ENCODE measurements at regions not wholly inside any gene's neighbourhood (a gene's known extent, or its start where the extent isn't known, plus 50 kb on each side); places are given as distances from the start of the nearest gene placed in this dataset.

- dilution Hi-C loops (cut with MboI; ENCODE audit: extremely low pct_ligation_motif_present, low sequenced_read_pairs) = no loop called here
- H3K9ac ChIP-seq (ENCODE audit: control insufficient read depth, extremely low read depth, insufficient read depth, low read length) = no peak overlapping the region
- no peaks in the 10 kb centered on the region for H3K9me3 ChIP-seq (ENCODE audit: control insufficient read depth, low read depth, low read length)
- no peak overlapping the region for H3K4me3 ChIP-seq (ENCODE audit: control insufficient read depth in 2 of 3, extremely low read depth in 1 of 3, insufficient read depth in 2 of 3, low read depth in 1 of 3, low read length in 3 of 3)
- H2AFZ ChIP-seq (ENCODE audit: control insufficient read depth, low read length) = no peak overlapping the region
- no peaks in the 10 kb centered on the region for H3K9me1 ChIP-seq (ENCODE audit: control insufficient read depth, extremely low read depth, insufficient read depth, low read length)
- DNase-seq (ENCODE audit: low read depth, low spot score) (no peak), FAIRE-seq (no peak)
- H4K20me1 ChIP-seq (ENCODE audit: control insufficient read depth, extremely low read depth, insufficient read depth, low read length) = no peaks in the 10 kb centered on the region
- no peaks in the 10 kb centered on the region for H3K27me3 ChIP-seq (ENCODE audit: control insufficient read depth, extremely low read depth, insufficient read depth, low read length)
- no peak overlapping the region for H3K27ac ChIP-seq (ENCODE audit: control insufficient read depth, insufficient read depth, low read length)
- H3K4me1 ChIP-seq (ENCODE audit: control insufficient read depth, extremely low read depth, insufficient read depth, low read length) = no peaks in the 10 kb centered on the region
- TF ChIP-seq EZH2 (IDR thresholded peaks at IDR 0.05; ENCODE audit: low read length) (no peak), CTCF (optimal IDR thresholded peaks at IDR 0.05 in 1 of 3, IDR thresholded peaks at IDR 0.05 in 1 of 3, conservative IDR thresholded peaks at IDR 0.05 in 1 of 3; ENCODE audit: extremely low read depth in 1 of 3, insufficient read depth in 2 of 3, low read length in 3 of 3) (no peak)
- no peaks in the 10 kb centered on the region for H3K36me3 ChIP-seq (ENCODE audit: control insufficient read depth in 2 of 2, extremely low read depth in 1 of 2, insufficient read depth in 2 of 2, low read length in 2 of 2)
- no peaks in the 10 kb centered on the region for H3K79me2 ChIP-seq (ENCODE audit: control insufficient read depth, insufficient read depth, low read length)
- H3K4me2 ChIP-seq (ENCODE audit: control insufficient read depth, extremely low read depth, insufficient read depth, low read depth, low read length) = no peak overlapping the region
Measured at GRCh38 chr4:129916991-129917390, 821.0 kb downstream of the C4orf33 start.

GRCh38 chr4:129917651-129918050 lies 821.7 kb downstream of the C4orf33 start:
- H3K27ac ChIP-seq (ENCODE audit: control insufficient read depth, insufficient read depth, low read length) = no peak overlapping the region
- TF ChIP-seq CTCF (optimal IDR thresholded peaks at IDR 0.05 in 1 of 3, IDR thresholded peaks at IDR 0.05 in 1 of 3, conservative IDR thresholded peaks at IDR 0.05 in 1 of 3; ENCODE audit: extremely low read depth in 1 of 3, insufficient read depth in 2 of 3, low read length in 3 of 3) (no peak), EZH2 (IDR thresholded peaks at IDR 0.05; ENCODE audit: low read length) (no peak)
- dilution Hi-C loops (cut with MboI; ENCODE audit: extremely low pct_ligation_motif_present, low sequenced_read_pairs) = no loop called here

More at GRCh38 chr4:129917651-129918050, 821.7 kb downstream of the C4orf33 start:
- Histone ChIP-seq H3K4me2 (ENCODE audit: control insufficient read depth, extremely low read depth, insufficient read depth, low read depth, low read length) (no peak overlapping the region), H3K9me1 (ENCODE audit: control insufficient read depth, extremely low read depth, insufficient read depth, low read length) (no peaks in the 10 kb centered on the region), H3K4me3 (ENCODE audit: control insufficient read depth in 2 of 3, extremely low read depth in 1 of 3, insufficient read depth in 2 of 3, low read depth in 1 of 3, low read length in 3 of 3) (no peak overlapping the region), H3K4me1 (ENCODE audit: control insufficient read depth, extremely low read depth, insufficient read depth, low read length) (no peaks in the 10 kb centered on the region), H3K27me3 (ENCODE audit: control insufficient read depth, extremely low read depth, insufficient read depth, low read length) (no peaks in the 10 kb centered on the region), H4K20me1 (ENCODE audit: control insufficient read depth, extremely low read depth, insufficient read depth, low read length) (no peaks in the 10 kb centered on the region), H3K9me3 (ENCODE audit: control insufficient read depth, low read depth, low read length) (no peaks in the 10 kb centered on the region), H3K9ac (ENCODE audit: control insufficient read depth, extremely low read depth, insufficient read depth, low read length) (no peak overlapping the region), H3K36me3 (ENCODE audit: control insufficient read depth in 2 of 2, extremely low read depth in 1 of 2, insufficient read depth in 2 of 2, low read length in 2 of 2) (no peaks in the 10 kb centered on the region), H2AFZ (ENCODE audit: control insufficient read depth, low read length) (no peak overlapping the region), H3K79me2 (ENCODE audit: control insufficient read depth, insufficient read depth, low read length) (no peaks in the 10 kb centered on the region)
- no peak for DNase-seq (ENCODE audit: low read depth, low spot score)
- FAIRE-seq = no peak
